GM12878 (cell line): ENCODE measurements at regions not wholly inside any gene's neighbourhood (a gene's known extent, or its start where the extent isn't known, plus 50 kb on each side); places are given as distances from the start of the nearest gene placed in this dataset.

Source experiments
- ATAC-seq: fragments of 200-7000 bp; cut with Tn5 transposase; 3 replicates; pipeline ENCODE4 v1.9.1; 2020; ENCODE audit warnings: mild to moderate bottlenecking, moderate library complexity
- BruUV-seq: library from RNA; stranded (reverse); fragments of 400-500 nt; replicated peaks from 2 replicates; lab custom pipeline; 2021; lab: Mats Ljungman, UMichigan
- CTCF ChIA-PET: fragments of 300-600 bp; sonication (Branson Sonifier 250); formaldehyde crosslinking; extraction: SDS; loops from one replicate; lab custom pipeline; 2021; ENCODE audit warnings: inconsistent platforms; lab: Yijun Ruan, JAX
- POLR2A ChIA-PET: fragments of 350-600 bp; formaldehyde crosslinking; extraction: SDS; loops from one replicate; lab custom pipeline; 2021; ENCODE audit warnings: inconsistent platforms; lab: Charles Lee
- RAD21 ChIA-PET: fragments of 300-600 bp; sonication (Branson Sonifier 250); formaldehyde crosslinking; loops from one replicate; lab custom pipeline; 2023; ENCODE audit warnings: antibody characterized with exemption; ENCODE audit not compliant: unreplicated experiment; lab: Charles Lee
- SMC1A ChIA-PET: fragments of 300-600 bp; sonication (Branson Sonifier 250); formaldehyde crosslinking; loops from one replicate; lab custom pipeline; 2023; ENCODE audit not compliant: unreplicated experiment, uncharacterized antibody; lab: Charles Lee
- DNase-seq: peaks from one replicate; pipeline ENCODE4 v3.0.0-alpha.2; 2011; ENCODE audit warnings: low read depth, low spot score
- FAIRE-seq: peaks from 3 replicates; lab custom pipeline; 2011; peaks lifted over from hg19 to GRCh38; lab: Jason Lieb, UNC
- H2AFZ ChIP-seq: 2 replicates; pipeline ENCODE4 v1.6.0; 2011; ENCODE audit warnings: low read depth, low read length, control low read depth; ENCODE audit not compliant: control insufficient read depth
- H3K27ac ChIP-seq: 2 replicates; pipeline ENCODE4 v1.5.1; 2011; ENCODE audit warnings: control low read depth; ENCODE audit not compliant: control insufficient read depth, insufficient read depth
- H3K27me3 ChIP-seq, 2 experiments: replicated peaks in 1 of 2; 2 replicates each; pipeline versions ENCODE4 v1.6.0 to v1.6.1; 2011; ENCODE audit warnings: low read length in 1 of 2; ENCODE audit not compliant: control insufficient read depth in 2 of 2, insufficient read depth in 2 of 2
- H3K36me3 ChIP-seq, 2 experiments: 2 replicates each; pipeline ENCODE4 v1.5.1; 2011; ENCODE audit warnings: low read length in 1 of 2; ENCODE audit not compliant: control insufficient read depth in 2 of 2, insufficient read depth in 2 of 2
- H3K4me1 ChIP-seq: 2 replicates; pipeline ENCODE4 v1.6.1; 2011; ENCODE audit warnings: mild to moderate bottlenecking, low read length, moderate library complexity, mixed read lengths; ENCODE audit not compliant: control insufficient read depth, insufficient read depth
- H3K4me2 ChIP-seq: 2 replicates; pipeline ENCODE4 v1.6.0; 2011; ENCODE audit warnings: control low read depth; ENCODE audit not compliant: control insufficient read depth, insufficient read depth
- H3K4me3 ChIP-seq: fragments of 200-600 bp; sonication (generic); 2 replicates; pipeline ENCODE4 v1.5.1; 2016
- H3K79me2 ChIP-seq: 2 replicates; pipeline ENCODE4 v1.6.0; 2011; ENCODE audit warnings: low read length; ENCODE audit not compliant: control insufficient read depth, insufficient read depth
- H3K9ac ChIP-seq: 2 replicates; pipeline ENCODE4 v1.8.0; 2011; ENCODE audit warnings: low read length, control low read depth, mixed read lengths; ENCODE audit not compliant: control insufficient read depth, insufficient read depth
- H3K9me3 ChIP-seq: replicated peaks from 3 replicates; pipeline ENCODE4 v1.5.1; 2011; ENCODE audit warnings: mild to moderate bottlenecking, low read length; ENCODE audit not compliant: control insufficient read depth, insufficient read depth
- H4K20me1 ChIP-seq: 2 replicates; pipeline ENCODE4 v1.6.0; 2011; ENCODE audit not compliant: control insufficient read depth, insufficient read depth
- BCL3 ChIP-seq: IDR thresholded peaks from 2 replicates; pipeline ENCODE4 v1.6.1; 2011; ENCODE audit warnings: borderline replicate concordance, low read depth, mild to moderate bottlenecking, moderate library complexity, low read length; ENCODE audit not compliant: insufficient read depth, poor library complexity, severe bottlenecking
- BMI1 ChIP-seq: fragments of 450-650 bp; IDR thresholded peaks from 2 replicates; pipeline ENCODE4 v1.6.1; 2016; ENCODE audit warnings: mild to moderate bottlenecking, moderate library complexity, borderline replicate concordance
- CBX3 ChIP-seq: fragments of 200-600 bp; sonication (generic); IDR thresholded peaks from 2 replicates; pipeline ENCODE4 v1.6.1; 2016; ENCODE audit warnings: low read depth, borderline replicate concordance
- ETV6 ChIP-seq, 2 experiments: fragments of 450-650 bp in 1 of 2; IDR thresholded peaks in 1 of 2; conservative IDR thresholded peaks in 1 of 2; 2 replicates each; pipeline ENCODE4 v1.6.1; 2014; ENCODE audit warnings: antibody characterized with exemption in 1 of 2, borderline replicate concordance in 1 of 2, low read depth in 1 of 2, mild to moderate bottlenecking in 1 of 2, moderate library complexity in 1 of 2
- FOXK2 ChIP-seq: fragments of 450-650 bp; IDR thresholded peaks from 2 replicates; pipeline ENCODE4 v1.6.1; 2017; ENCODE audit warnings: mild to moderate bottlenecking, moderate library complexity
- HCFC1 ChIP-seq: fragments of 150-350 bp; IDR thresholded peaks from 2 replicates; pipeline ENCODE4 v1.6.1; 2014; ENCODE audit warnings: low read length
- IRF3 ChIP-seq: fragments of 450-650 bp; IDR thresholded peaks from 2 replicates; pipeline ENCODE4 v1.6.1; 2014; ENCODE audit warnings: mild to moderate bottlenecking
- KLF5 ChIP-seq: fragments of 450-650 bp; IDR thresholded peaks from 2 replicates; pipeline ENCODE4 v1.6.1; 2014; ENCODE audit warnings: mild to moderate bottlenecking; ENCODE audit not compliant: partially characterized antibody
- PKNOX1 ChIP-seq: fragments of 450-650 bp; IDR thresholded peaks from 2 replicates; pipeline ENCODE4 v1.6.1; 2016; ENCODE audit warnings: mild to moderate bottlenecking
- RUNX3 ChIP-seq: IDR thresholded peaks from 2 replicates; pipeline ENCODE4 v1.6.1; 2012; ENCODE audit warnings: low read length, inconsistent platforms
- SRF ChIP-seq, 2 experiments: IDR thresholded peaks; 2 replicates each; pipeline ENCODE4 v1.6.1; 2011; ENCODE audit warnings: low read depth in 2 of 2, low read length in 2 of 2, mild to moderate bottlenecking in 1 of 2, moderate library complexity in 1 of 2
- ZZZ3 ChIP-seq: IDR thresholded peaks from 2 replicates; pipeline ENCODE4 v1.6.1; 2011; ENCODE audit warnings: low read depth; ENCODE audit not compliant: control insufficient read depth, insufficient read length
- WGBS: methylation state at CpG from one replicate; pipeline ENCODE4 v1.1.6; 2016; ENCODE audit warnings: low lambda C conversion rate; ENCODE audit not compliant: insufficient replicate concordance, insufficient coverage; ENCODE audit errors: missing lambda C conversion rate; 5-methylcytosine and 5-hydroxymethylcytosine counted together
- in situ Hi-C: fragments of 300-500 bp; cut with MboI; formaldehyde crosslinking; loops from 9 replicates; pipeline ENCODE4 v1.14.3; 2018; ENCODE audit warnings: mixed read lengths
- intact Hi-C: fragments of 100-400 bp; cut with micrococcal nuclease; formaldehyde crosslinking; loops from one replicate; pipeline ENCODE4 v1.14.2; 2022; ENCODE audit not compliant: unreplicated experiment

GRCh38 chr6:149135809-149136208, 181.7 kb upstream of the TAB2 start:
- SMC1A ChIA-PET = interaction anchor here (0.8 to 1.1 kb wide), 3 partner anchors 20 to 187 kb away, joined by 3 read pairs; no protein-coding TSS in a partner anchor
- no peaks in the 10 kb centered on the region for H4K20me1 ChIP-seq
- no peaks in the 10 kb centered on the region for H3K27me3 ChIP-seq
- CTCF ChIA-PET = interaction anchor here (1.7 kb wide), 1 partner anchor 20 kb away, joined by 4 read pairs; no protein-coding TSS in a partner anchor
- no peak overlapping the region for H3K4me2 ChIP-seq
- DNase-seq (no peak), ATAC-seq (no peak), FAIRE-seq (no peak)
- BruUV-seq = no TSS peak
- H3K27ac ChIP-seq = no peak overlapping the region
- RAD21 ChIA-PET = no interaction called here
- 67% methylated on average over 3 of the region's 3 CpGs for WGBS
- H3K9me3 ChIP-seq = peaks cover 2% of the 10 kb centered on the region; the same call in 1 of the 3 replicates
- in situ Hi-C loops (no loop called here), intact Hi-C loops (no loop called here)
- H3K36me3 ChIP-seq = no peaks in the 10 kb centered on the region
- peaks cover 24% of the 10 kb centered on the region for H3K4me1 ChIP-seq
- no peak overlapping the region; the same call in 1 of the 2 replicates for H2AFZ ChIP-seq
- no peak overlapping the region for H3K4me3 ChIP-seq
- no peak overlapping the region for H3K9ac ChIP-seq
- H3K79me2 ChIP-seq = no peaks in the 10 kb centered on the region
- no peak for TF ChIP-seq RUNX3
- TF ChIP-seq ZZZ3 = no peak
- no peak for TF ChIP-seq BCL3
- TF ChIP-seq PKNOX1 = no peak
- TF ChIP-seq HCFC1 = no peak
- no peak for TF ChIP-seq ETV6 (conservative IDR thresholded peaks at IDR 0.05 in 1 of 2, IDR thresholded peaks at IDR 0.05 in 1 of 2; ENCODE audit: borderline replicate concordance in 1 of 2, low read depth in 1 of 2)
- no peak for TF ChIP-seq KLF5
- no peak for TF ChIP-seq SRF (IDR thresholded peaks at IDR 0.05; ENCODE audit: low read depth in 2 of 2, low read length in 2 of 2)
- TF ChIP-seq IRF3 = no peak
- no peak for TF ChIP-seq FOXK2
- no peak for TF ChIP-seq BMI1
- no peak for TF ChIP-seq CBX3
- POLR2A ChIA-PET = no interaction called here
